SK-N-SH (cell line): ENCODE measurements at regions not wholly inside any gene's neighbourhood (a gene's known extent, or its start where the extent isn't known, plus 50 kb on each side); places are given as distances from the start of the nearest gene placed in this dataset.

ENCODE experiments used
- CTCF ChIA-PET: fragments of 300-600, 350-600 bp; formaldehyde crosslinking; extraction: SDS; loops from one replicate; lab custom pipeline; 2021; lab: Yijun Ruan, JAX
- POLR2A ChIA-PET: fragments of 350-600 bp; sonication (Branson Sonifier 250); formaldehyde crosslinking; extraction: SDS; loops from one replicate; lab custom pipeline; 2020; ENCODE audit warnings: antibody characterized with exemption, inconsistent platforms; lab: Yijun Ruan, JAX
- DNase-seq: peaks from one replicate; pipeline ENCODE4 v3.0.0; 2012
- H2AFZ ChIP-seq: fragments of 200-600 bp; sonication (generic); 2 replicates; pipeline ENCODE4 v1.8.1; 2016; ENCODE audit warnings: antibody characterized with exemption, mild to moderate bottlenecking, low read depth
- H3F3A ChIP-seq: fragments of 200-600 bp; sonication (generic); replicated peaks from 2 replicates; pipeline ENCODE3; 2016; ENCODE audit warnings: antibody characterized with exemption, mild to moderate bottlenecking; ENCODE audit not compliant: insufficient read depth
- H3K27ac ChIP-seq, 2 experiments: fragments of 200-500 bp in 1 of 2; fragments of 200-600 bp in 1 of 2; sonication (Bioruptor generic) in 1 of 2; sonication (generic), shearing (Covaris generic) in 1 of 2; 2 replicates each; pipeline versions ENCODE4 v1.5.1 to v1.6.1; 2014 to 2016; ENCODE audit warnings: low read depth in 2 of 2, inconsistent platforms in 1 of 2, low read length in 1 of 2, mild to moderate bottlenecking in 1 of 2, mixed read lengths in 1 of 2
- H3K27me3 ChIP-seq: fragments of 200-600 bp; sonication (generic), shearing (Covaris generic); 2 replicates; pipeline ENCODE4 v1.6.1; 2016; ENCODE audit warnings: mixed run types; ENCODE audit not compliant: insufficient read depth
- H3K36me3 ChIP-seq, 2 experiments: fragments of 200-500 bp in 1 of 2; fragments of 200-600 bp in 1 of 2; sonication (Bioruptor generic) in 1 of 2; sonication (generic) in 1 of 2; replicated peaks in 1 of 2; 2 replicates each; pipeline versions ENCODE3 to v1.5.1; 2014 to 2016; ENCODE audit warnings: low read length in 1 of 2, mild to moderate bottlenecking in 1 of 2; ENCODE audit not compliant: insufficient read depth in 2 of 2, control insufficient read depth in 1 of 2
- H3K4me1 ChIP-seq, 2 experiments: fragments of 200-500 bp in 1 of 2; fragments of 200-600 bp in 1 of 2; sonication (Bioruptor generic) in 1 of 2; sonication (generic), shearing (Covaris generic) in 1 of 2; 2 replicates each; pipeline versions ENCODE4 v1.5.1 to v1.6.1; 2014 to 2016; ENCODE audit warnings: low read depth in 1 of 2, low read length in 1 of 2, mixed run types in 1 of 2; ENCODE audit not compliant: insufficient read depth in 2 of 2, control insufficient read depth in 1 of 2
- H3K4me2 ChIP-seq: fragments of 200-600 bp; sonication (generic), shearing (Covaris generic); 2 replicates; pipeline ENCODE4 v1.6.1; 2017; ENCODE audit warnings: mixed run types
- H3K4me3 ChIP-seq, 2 experiments: fragments of 200-500 bp in 1 of 2; fragments of 200-600 bp in 1 of 2; sonication (Bioruptor generic) in 1 of 2; sonication (generic), shearing (Covaris generic) in 1 of 2; 2 replicates each; pipeline versions ENCODE4 v1.5.1 to v1.8.1; 2014 to 2016; ENCODE audit warnings: low read depth in 2 of 2, inconsistent platforms in 1 of 2, low read length in 1 of 2, mild to moderate bottlenecking in 1 of 2, mixed read lengths in 1 of 2, moderate library complexity in 1 of 2
- H3K79me2 ChIP-seq: fragments of 200-600 bp; sonication (generic); 2 replicates; pipeline ENCODE4 v1.8.1; 2017; ENCODE audit warnings: mild to moderate bottlenecking; ENCODE audit not compliant: insufficient read depth
- H3K9ac ChIP-seq: fragments of 200-600 bp; sonication (generic); 2 replicates; pipeline ENCODE4 v1.6.1; 2017; ENCODE audit warnings: mixed run types
- H3K9me2 ChIP-seq: fragments of 200-600 bp; sonication (generic); 2 replicates; pipeline ENCODE4 v1.6.1; 2017; ENCODE audit warnings: mixed run types
- H3K9me3 ChIP-seq: fragments of 200-600 bp; sonication (generic); 2 replicates; pipeline ENCODE4 v1.6.1; 2017; ENCODE audit warnings: mixed run types, mild to moderate bottlenecking, moderate library complexity
- H4K20me1 ChIP-seq: fragments of 200-600 bp; sonication (generic); 2 replicates; pipeline ENCODE4 v1.6.1; 2017; ENCODE audit warnings: mild to moderate bottlenecking, mixed run types; ENCODE audit not compliant: insufficient read depth
- CHD2 ChIP-seq: fragments of 150-350 bp; IDR thresholded peaks from 2 replicates; pipeline ENCODE4 v1.6.1; 2018; ENCODE audit warnings: low read length; ENCODE audit not compliant: partially characterized antibody
- ELF1 ChIP-seq: IDR thresholded peaks from 2 replicates; pipeline ENCODE4 v1.4.0; 2012
- EP300 ChIP-seq, 2 experiments: IDR thresholded peaks; 2 replicates each; pipeline versions ENCODE4 v1.4.0 to v1.6.1; 2012; ENCODE audit warnings: borderline replicate concordance in 1 of 2, low read depth in 1 of 2, low read length in 1 of 2
- FOSL2 ChIP-seq: IDR thresholded peaks from 2 replicates; pipeline ENCODE4 v1.4.0; 2012; ENCODE audit warnings: low read depth, mild to moderate bottlenecking, moderate library complexity, borderline replicate concordance
- GABPA ChIP-seq: IDR thresholded peaks from 2 replicates; pipeline ENCODE4 v1.4.0; 2012; ENCODE audit warnings: low read depth, mild to moderate bottlenecking
- MEF2A ChIP-seq: IDR thresholded peaks from 2 replicates; pipeline ENCODE4 v1.4.0; 2012; ENCODE audit warnings: low read depth, borderline replicate concordance
- MXI1 ChIP-seq: IDR thresholded peaks from 2 replicates; pipeline ENCODE4 v1.6.1; 2012; ENCODE audit warnings: mild to moderate bottlenecking, low read depth, low read length, improper control_type of control experiment
- POLR2AphosphoS5 ChIP-seq: IDR thresholded peaks from 2 replicates; pipeline ENCODE4 v1.6.1; 2012; ENCODE audit warnings: low read depth, low read length
- RFX5 ChIP-seq: IDR thresholded peaks from 2 replicates; pipeline ENCODE4 v1.6.1; 2012; ENCODE audit warnings: mild to moderate bottlenecking, improper control_type of control experiment, low read length
- SIN3A ChIP-seq: IDR thresholded peaks from 2 replicates; pipeline ENCODE4 v1.6.1; 2012; ENCODE audit warnings: low read depth, mild to moderate bottlenecking, low read length, moderate library complexity, borderline replicate concordance
- TCF12 ChIP-seq: IDR thresholded peaks from 2 replicates; pipeline ENCODE4 v1.4.0; 2012
- TEAD4 ChIP-seq: IDR thresholded peaks from 2 replicates; pipeline ENCODE4 v1.4.0; 2012; ENCODE audit warnings: mild to moderate bottlenecking, borderline replicate concordance; ENCODE audit not compliant: insufficient read depth
- YY1 ChIP-seq: IDR thresholded peaks from 2 replicates; pipeline ENCODE4 v1.4.0; 2012; ENCODE audit warnings: low read depth, mild to moderate bottlenecking
- WGBS: methylation state at CpG from one replicate; pipeline ENCODE4 v1.1.6; 2017; ENCODE audit warnings: low lambda C conversion rate; 5-methylcytosine and 5-hydroxymethylcytosine counted together
- TF ChIP-seq, protein P1 (sequence below): IDR thresholded peaks from 2 replicates; pipeline ENCODE4 v1.6.1; 2012; ENCODE audit warnings: mild to moderate bottlenecking, low read depth, low read length, moderate library complexity
- TF ChIP-seq, protein P2 (sequence below): fragments of 200-600 bp; sonication (generic); IDR thresholded peaks from 2 replicates; pipeline ENCODE4 v1.6.1; 2017; ENCODE audit warnings: antibody characterized with exemption, mild to moderate bottlenecking, moderate library complexity
- TF ChIP-seq, protein P3 (sequence below): fragments of 150-350 bp; IDR thresholded peaks from 2 replicates; pipeline ENCODE4 v1.6.1; 2016; ENCODE audit warnings: mild to moderate bottlenecking, low read depth, low read length
- TF ChIP-seq, protein P4 (sequence below): fragments of 150-350 bp; IDR thresholded peaks from 2 replicates; pipeline ENCODE4 v1.6.1; 2017; ENCODE audit warnings: antibody characterized with exemption, low read length, low read depth, borderline replicate concordance

DNA sequence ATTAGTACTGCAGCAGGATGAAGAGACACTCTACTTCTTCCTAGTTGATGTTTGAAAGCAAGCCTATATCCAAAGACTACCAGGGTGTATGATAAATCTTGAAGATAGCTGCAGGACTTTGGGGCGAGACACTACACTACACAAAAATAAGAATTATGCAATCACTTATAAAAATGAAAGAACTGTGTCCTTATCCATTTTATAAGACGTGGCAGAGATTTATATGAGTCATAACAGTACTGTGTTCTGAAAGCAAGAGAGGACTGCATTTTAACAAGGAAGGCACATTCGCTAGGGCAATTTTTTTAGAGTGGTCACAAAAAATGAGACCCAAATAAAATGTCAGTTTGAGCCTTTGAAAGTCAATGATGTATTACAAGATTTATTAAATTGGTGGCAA is 617.0 kb upstream of the LINC00305 start:
- Histone ChIP-seq H3K4me2 (no peak overlapping the region), H2AFZ (no peak overlapping the region), H3K36me3 (no peaks in the 10 kb centered on the region), H3K79me2 (no peaks in the 10 kb centered on the region), H3K9me2 (no peaks in the 10 kb centered on the region), H3K27ac (no peak overlapping the region), H3F3A (no peaks in the 10 kb centered on the region), H3K9ac (no peak overlapping the region), H4K20me1 (no peaks in the 10 kb centered on the region), H3K9me3 (no peaks in the 10 kb centered on the region), H3K4me3 (no peak overlapping the region), H3K4me1 (no peaks in the 10 kb centered on the region), H3K27me3 (no peaks in the 10 kb centered on the region)
- 11% methylated on average over 3 of the region's 3 CpGs for WGBS
- CTCF ChIA-PET, result interaction anchor here (0.9 kb wide), 1 partner anchor 15 kb away, joined by 3 read pairs; no protein-coding TSS in a partner anchor
- POLR2A ChIA-PET, result no interaction called here
- no peak for DNase-seq
- TF ChIP-seq CHD2 (no peak), FOSL2 (no peak), TEAD4 (no peak), ELF1 (no peak), MEF2A (no peak), TCF12 (no peak), GABPA (no peak), SIN3A (no peak), RFX5 (no peak)
- TF ChIP-seq, protein P1, sequence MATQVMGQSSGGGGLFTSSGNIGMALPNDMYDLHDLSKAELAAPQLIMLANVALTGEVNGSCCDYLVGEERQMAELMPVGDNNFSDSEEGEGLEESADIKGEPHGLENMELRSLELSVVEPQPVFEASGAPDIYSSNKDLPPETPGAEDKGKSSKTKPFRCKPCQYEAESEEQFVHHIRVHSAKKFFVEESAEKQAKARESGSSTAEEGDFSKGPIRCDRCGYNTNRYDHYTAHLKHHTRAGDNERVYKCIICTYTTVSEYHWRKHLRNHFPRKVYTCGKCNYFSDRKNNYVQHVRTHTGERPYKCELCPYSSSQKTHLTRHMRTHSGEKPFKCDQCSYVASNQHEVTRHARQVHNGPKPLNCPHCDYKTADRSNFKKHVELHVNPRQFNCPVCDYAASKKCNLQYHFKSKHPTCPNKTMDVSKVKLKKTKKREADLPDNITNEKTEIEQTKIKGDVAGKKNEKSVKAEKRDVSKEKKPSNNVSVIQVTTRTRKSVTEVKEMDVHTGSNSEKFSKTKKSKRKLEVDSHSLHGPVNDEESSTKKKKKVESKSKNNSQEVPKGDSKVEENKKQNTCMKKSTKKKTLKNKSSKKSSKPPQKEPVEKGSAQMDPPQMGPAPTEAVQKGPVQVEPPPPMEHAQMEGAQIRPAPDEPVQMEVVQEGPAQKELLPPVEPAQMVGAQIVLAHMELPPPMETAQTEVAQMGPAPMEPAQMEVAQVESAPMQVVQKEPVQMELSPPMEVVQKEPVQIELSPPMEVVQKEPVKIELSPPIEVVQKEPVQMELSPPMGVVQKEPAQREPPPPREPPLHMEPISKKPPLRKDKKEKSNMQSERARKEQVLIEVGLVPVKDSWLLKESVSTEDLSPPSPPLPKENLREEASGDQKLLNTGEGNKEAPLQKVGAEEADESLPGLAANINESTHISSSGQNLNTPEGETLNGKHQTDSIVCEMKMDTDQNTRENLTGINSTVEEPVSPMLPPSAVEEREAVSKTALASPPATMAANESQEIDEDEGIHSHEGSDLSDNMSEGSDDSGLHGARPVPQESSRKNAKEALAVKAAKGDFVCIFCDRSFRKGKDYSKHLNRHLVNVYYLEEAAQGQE, result no peak
- TF ChIP-seq, protein P2, sequence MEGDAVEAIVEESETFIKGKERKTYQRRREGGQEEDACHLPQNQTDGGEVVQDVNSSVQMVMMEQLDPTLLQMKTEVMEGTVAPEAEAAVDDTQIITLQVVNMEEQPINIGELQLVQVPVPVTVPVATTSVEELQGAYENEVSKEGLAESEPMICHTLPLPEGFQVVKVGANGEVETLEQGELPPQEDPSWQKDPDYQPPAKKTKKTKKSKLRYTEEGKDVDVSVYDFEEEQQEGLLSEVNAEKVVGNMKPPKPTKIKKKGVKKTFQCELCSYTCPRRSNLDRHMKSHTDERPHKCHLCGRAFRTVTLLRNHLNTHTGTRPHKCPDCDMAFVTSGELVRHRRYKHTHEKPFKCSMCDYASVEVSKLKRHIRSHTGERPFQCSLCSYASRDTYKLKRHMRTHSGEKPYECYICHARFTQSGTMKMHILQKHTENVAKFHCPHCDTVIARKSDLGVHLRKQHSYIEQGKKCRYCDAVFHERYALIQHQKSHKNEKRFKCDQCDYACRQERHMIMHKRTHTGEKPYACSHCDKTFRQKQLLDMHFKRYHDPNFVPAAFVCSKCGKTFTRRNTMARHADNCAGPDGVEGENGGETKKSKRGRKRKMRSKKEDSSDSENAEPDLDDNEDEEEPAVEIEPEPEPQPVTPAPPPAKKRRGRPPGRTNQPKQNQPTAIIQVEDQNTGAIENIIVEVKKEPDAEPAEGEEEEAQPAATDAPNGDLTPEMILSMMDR, result no peak
- TF ChIP-seq, protein P3, sequence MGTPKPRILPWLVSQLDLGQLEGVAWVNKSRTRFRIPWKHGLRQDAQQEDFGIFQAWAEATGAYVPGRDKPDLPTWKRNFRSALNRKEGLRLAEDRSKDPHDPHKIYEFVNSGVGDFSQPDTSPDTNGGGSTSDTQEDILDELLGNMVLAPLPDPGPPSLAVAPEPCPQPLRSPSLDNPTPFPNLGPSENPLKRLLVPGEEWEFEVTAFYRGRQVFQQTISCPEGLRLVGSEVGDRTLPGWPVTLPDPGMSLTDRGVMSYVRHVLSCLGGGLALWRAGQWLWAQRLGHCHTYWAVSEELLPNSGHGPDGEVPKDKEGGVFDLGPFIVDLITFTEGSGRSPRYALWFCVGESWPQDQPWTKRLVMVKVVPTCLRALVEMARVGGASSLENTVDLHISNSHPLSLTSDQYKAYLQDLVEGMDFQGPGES, result no peak
- TF ChIP-seq, all 33 proteins: peak for 0

DNA sequence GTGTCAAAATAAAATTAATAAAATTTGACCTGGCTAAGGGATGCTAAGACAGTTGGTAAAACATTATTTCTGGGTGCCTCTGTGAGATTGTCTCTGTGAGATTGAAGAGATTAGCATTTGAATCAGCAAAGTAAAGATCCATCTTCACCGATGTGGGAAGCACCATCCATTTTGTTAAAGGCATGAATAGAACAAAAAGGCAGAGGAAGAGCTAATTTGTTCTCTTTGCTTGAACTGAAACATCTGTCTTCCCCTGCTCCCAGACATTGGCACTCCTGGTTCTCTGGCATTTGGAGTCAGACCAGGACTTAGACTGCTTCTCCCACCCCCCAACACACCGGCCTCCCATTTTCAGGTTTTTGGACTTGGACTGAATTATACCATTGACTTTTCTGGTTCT is 603.8 kb upstream of the LINC00305 start:
- H3F3A ChIP-seq, result no peaks in the 10 kb centered on the region
- ChIA-PET POLR2A (no interaction called here), CTCF (no interaction called here)
- H3K9me3 ChIP-seq, result 0 out of 2 replicates have a peak, but pooled peaks cover 7% of the 10 kb centered on the region
- TF ChIP-seq, protein P4, sequence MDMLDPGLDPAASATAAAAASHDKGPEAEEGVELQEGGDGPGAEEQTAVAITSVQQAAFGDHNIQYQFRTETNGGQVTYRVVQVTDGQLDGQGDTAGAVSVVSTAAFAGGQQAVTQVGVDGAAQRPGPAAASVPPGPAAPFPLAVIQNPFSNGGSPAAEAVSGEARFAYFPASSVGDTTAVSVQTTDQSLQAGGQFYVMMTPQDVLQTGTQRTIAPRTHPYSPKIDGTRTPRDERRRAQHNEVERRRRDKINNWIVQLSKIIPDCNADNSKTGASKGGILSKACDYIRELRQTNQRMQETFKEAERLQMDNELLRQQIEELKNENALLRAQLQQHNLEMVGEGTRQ, result no peak
- TF ChIP-seq, protein P3, result no peak
- TF ChIP-seq ELF1 (no peak), MEF2A (no peak), MXI1 (no peak), POLR2AphosphoS5 (no peak), EP300 (IDR thresholded peaks at IDR 0.05; ENCODE audit: borderline replicate concordance in 1 of 2, low read depth in 1 of 2, low read length in 1 of 2) (no peak), YY1 (no peak)
- TF ChIP-seq, protein P2, result no peak
- no peak overlapping the region for H3K27ac ChIP-seq
- no peak overlapping the region for H3K4me2 ChIP-seq
- H3K9me2 ChIP-seq, result no peaks in the 10 kb centered on the region
- H3K36me3 ChIP-seq, result no peaks in the 10 kb centered on the region
- no peak overlapping the region for H3K9ac ChIP-seq
- H3K4me3 ChIP-seq, result no peak overlapping the region
- DNase-seq, result no peak
- no peaks in the 10 kb centered on the region for H3K4me1 ChIP-seq
- 53% methylated on average over 2 of the region's 2 CpGs for WGBS
- no peaks in the 10 kb centered on the region for H3K27me3 ChIP-seq
- no peaks in the 10 kb centered on the region for H3K79me2 ChIP-seq
- no peaks in the 10 kb centered on the region for H4K20me1 ChIP-seq
- no peak overlapping the region for H2AFZ ChIP-seq
